Adrenal gland (tissue), 9 donors: ENCODE measurements at regions not wholly inside any gene's neighbourhood (a gene's known extent, or its start where the extent isn't known, plus 50 kb on each side); places are given as distances from the start of the nearest gene placed in this dataset.

Experiments
- DNase-seq, 7 donors: peaks; one replicate each; pipeline ENCODE4 v3.0.0-alpha.2; 2019 to 2020
- H3K27ac ChIP-seq, 5 donors: fragments of 200-600 bp; sonication (generic) in 4 of 5; 1 replicate in 3 of 5; 2 replicates in 2 of 5; pipeline versions ENCODE4 v1.5.1 to v1.8.0; 2016 to 2020; ENCODE audit warnings: mild to moderate bottlenecking in 1 of 5
- H3K27me3 ChIP-seq: fragments of 200-600 bp; 2 replicates; pipeline ENCODE4 v1.8.0; 2021
- H3K36me3 ChIP-seq, 2 donors: fragments of 200-600 bp; replicated peaks in 1 of 2; 1 replicate in 1 of 2; 2 replicates in 1 of 2; pipeline versions ENCODE4 v1.5.1 to v1.8.0; 2018 to 2022
- H3K4me1 ChIP-seq, 2 donors: fragments of 200-600 bp; replicated peaks in 1 of 2; 1 replicate in 1 of 2; 2 replicates in 1 of 2; pipeline versions ENCODE4 v1.5.1 to v1.8.0; 2018 to 2021
- H3K4me3 ChIP-seq, 4 donors: fragments of 200-600 bp; sonication (generic) in 3 of 4; one replicate each; pipeline ENCODE4 v1.5.1; 2016 to 2018
- H3K9me3 ChIP-seq, 3 donors: fragments of 200-600 bp; sonication (generic) in 1 of 3; replicated peaks in 1 of 3; 1 replicate in 2 of 3; 2 replicates in 1 of 3; pipeline versions ENCODE4 v1.5.1 to v1.8.0; 2016 to 2021
- POLR2A ChIP-seq, 2 donors: fragments of 450-650 bp; IDR thresholded peaks; one replicate each; pipeline ENCODE4 v1.6.1; 2017; ENCODE audit warnings: antibody characterized with exemption in 2 of 2, mild to moderate bottlenecking in 2 of 2, moderate library complexity in 1 of 2
- WGBS, 4 donors: extraction: QIAGEN DNeasy Blood & Tissue Kit in 2 of 4; methylation state at CpG; one replicate each; pipeline versions ENCODE4 v1.1.5 to v1.1.7; 2013 to 2017; 5-methylcytosine and 5-hydroxymethylcytosine counted together
- intact Hi-C, 2 donors: fragments of 100-400 bp; cut with DNase I; formaldehyde crosslinking; loops; one replicate each; pipeline versions ENCODE4 v1.14.1 to v1.15.0; 2022 to 2023
- TF ChIP-seq, protein P1 (sequence below), 6 experiments: fragments of 450-650 bp in 4 of 6; fragments of 200-600 bp in 2 of 6; sonication (generic) in 1 of 6; IDR thresholded peaks; 1 replicate in 5 of 6; 2 replicates in 1 of 6; pipeline versions ENCODE4 v1.5.1 to v1.8.0; 2016 to 2021; ENCODE audit warnings: antibody characterized with exemption in 6 of 6, mild to moderate bottlenecking in 2 of 6, moderate library complexity in 1 of 6
- donor health status: healthy with polysubstance abuse.
- donor health status: Bipolar disorder and iron deficiency.
- donor health status: DM: yes; HTN: yes; CAD: no.
- donor health status: DM: no; HTN: no; CAD: no.
- donor health status: DM: no; HTN: no; CAD: no.

DNA sequence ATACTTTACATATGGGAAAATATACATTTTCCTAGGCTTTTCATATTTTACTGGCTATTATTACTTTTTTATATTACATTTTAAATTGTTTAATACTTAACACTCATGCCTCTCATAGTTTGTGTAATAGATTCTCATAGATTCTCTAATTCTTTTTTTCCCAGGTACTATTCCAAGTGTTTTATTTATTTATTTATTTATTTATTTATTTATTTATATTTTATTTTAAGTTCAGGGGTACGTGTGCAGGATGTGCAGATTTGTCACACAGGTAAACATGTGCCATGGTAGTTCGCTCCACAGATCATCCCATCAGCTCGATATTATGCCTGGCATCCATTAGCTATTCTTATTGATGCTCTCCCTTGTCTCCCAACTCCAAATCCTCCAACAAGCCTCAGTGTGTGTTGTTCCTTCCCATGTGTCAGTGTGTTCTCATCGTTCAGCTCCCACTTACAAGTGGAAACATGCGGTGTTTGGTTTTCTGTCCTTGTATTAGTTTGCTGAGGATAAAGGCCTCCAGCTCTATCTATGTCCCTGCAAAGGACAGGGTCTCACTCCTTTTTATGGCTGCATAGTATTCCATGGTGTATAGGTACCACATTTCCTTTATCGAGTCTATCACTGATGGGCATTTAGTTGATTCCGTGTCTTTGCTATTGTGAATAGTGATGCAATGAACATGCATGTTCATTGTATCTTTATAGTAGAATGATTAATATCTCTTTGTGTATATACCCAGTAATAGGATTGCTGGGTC, 205.4 kb upstream of the P2RY1 start:
- WGBS, 4 donors, result 90 to 98% (median 92%) methylated on average over 7 of the region's 7 CpGs
- H3K9me3 ChIP-seq, result no peaks in the 10 kb centered on the region
- no peaks in the 10 kb centered on the region for H3K36me3 ChIP-seq
- no peaks in the 10 kb centered on the region for H3K27me3 ChIP-seq
- no peak overlapping the region for H3K27ac ChIP-seq
- H3K4me1 ChIP-seq, result no peaks in the 10 kb centered on the region
- H3K4me3 ChIP-seq, result no peak overlapping the region
- DNase-seq, result no peak
- intact Hi-C loops, result no loop called here
- TF ChIP-seq, protein P1, sequence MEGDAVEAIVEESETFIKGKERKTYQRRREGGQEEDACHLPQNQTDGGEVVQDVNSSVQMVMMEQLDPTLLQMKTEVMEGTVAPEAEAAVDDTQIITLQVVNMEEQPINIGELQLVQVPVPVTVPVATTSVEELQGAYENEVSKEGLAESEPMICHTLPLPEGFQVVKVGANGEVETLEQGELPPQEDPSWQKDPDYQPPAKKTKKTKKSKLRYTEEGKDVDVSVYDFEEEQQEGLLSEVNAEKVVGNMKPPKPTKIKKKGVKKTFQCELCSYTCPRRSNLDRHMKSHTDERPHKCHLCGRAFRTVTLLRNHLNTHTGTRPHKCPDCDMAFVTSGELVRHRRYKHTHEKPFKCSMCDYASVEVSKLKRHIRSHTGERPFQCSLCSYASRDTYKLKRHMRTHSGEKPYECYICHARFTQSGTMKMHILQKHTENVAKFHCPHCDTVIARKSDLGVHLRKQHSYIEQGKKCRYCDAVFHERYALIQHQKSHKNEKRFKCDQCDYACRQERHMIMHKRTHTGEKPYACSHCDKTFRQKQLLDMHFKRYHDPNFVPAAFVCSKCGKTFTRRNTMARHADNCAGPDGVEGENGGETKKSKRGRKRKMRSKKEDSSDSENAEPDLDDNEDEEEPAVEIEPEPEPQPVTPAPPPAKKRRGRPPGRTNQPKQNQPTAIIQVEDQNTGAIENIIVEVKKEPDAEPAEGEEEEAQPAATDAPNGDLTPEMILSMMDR (IDR thresholded peaks at IDR 0.05), result no peak
- no peak for TF ChIP-seq POLR2A (IDR thresholded peaks at IDR 0.05)

DNA sequence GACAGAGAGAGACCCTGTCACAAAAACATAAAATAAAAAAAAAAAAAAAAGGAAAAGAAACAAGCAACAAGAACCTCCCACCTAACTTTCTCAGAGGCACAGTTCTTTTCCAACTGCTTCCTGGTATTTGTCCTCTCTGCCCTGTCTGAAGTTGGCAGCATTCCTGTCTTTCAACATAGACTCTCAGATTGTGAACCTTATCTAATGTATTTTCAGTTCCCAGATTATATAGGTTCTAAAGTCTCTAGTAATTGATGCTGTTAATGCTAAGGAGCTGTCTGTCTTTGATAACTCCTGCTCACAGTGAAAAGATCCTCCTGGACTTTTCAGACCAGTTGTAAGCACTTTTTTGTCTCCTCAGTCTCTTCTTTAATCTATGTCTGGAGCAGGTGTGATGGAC, 199.5 kb upstream of the P2RY1 start:
- Histone ChIP-seq H3K4me3 (no peak overlapping the region), H3K36me3 (no peaks in the 10 kb centered on the region), H3K27me3 (no peaks in the 10 kb centered on the region), H3K9me3 (no peaks in the 10 kb centered on the region), H3K27ac (no peak overlapping the region), H3K4me1 (no peaks in the 10 kb centered on the region)
- TF ChIP-seq, protein P1 (IDR thresholded peaks at IDR 0.05), result no peak
- no peak for TF ChIP-seq POLR2A (IDR thresholded peaks at IDR 0.05)
- no peak for DNase-seq
- intact Hi-C loops, result no loop called here

DNA sequence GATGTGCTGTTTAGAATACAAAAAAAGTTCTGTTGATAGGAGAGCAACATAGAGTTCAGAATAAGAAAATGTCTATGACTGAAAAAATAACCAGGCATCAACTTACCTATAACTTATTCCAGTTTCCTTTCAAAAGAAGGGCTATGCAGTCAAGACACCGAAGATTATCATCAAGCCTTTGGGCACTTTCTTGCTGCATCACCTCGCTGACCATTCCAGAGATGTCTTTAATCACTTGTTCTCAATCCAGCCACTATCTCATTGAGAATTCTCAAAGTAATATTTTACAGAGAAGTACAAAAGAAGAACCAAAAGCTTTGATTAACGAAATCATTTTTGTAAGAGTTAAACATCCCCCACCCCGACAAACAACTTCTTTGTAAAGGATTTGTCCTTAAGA, 198.3 kb upstream of the P2RY1 start:
- Histone ChIP-seq H3K36me3 (no peaks in the 10 kb centered on the region), H3K27ac (no peak overlapping the region), H3K4me3 (no peak overlapping the region), H3K9me3 (no peaks in the 10 kb centered on the region), H3K4me1 (no peaks in the 10 kb centered on the region), H3K27me3 (no peaks in the 10 kb centered on the region)
- intact Hi-C loops, result no loop called here
- DNase-seq, result no peak
- WGBS, 4 donors, result 73 to 84% (median 81%) methylated on average over 4 of the region's 4 CpGs
- TF ChIP-seq, protein P1 (IDR thresholded peaks at IDR 0.05), result no peak
- no peak for TF ChIP-seq POLR2A (IDR thresholded peaks at IDR 0.05)

DNA sequence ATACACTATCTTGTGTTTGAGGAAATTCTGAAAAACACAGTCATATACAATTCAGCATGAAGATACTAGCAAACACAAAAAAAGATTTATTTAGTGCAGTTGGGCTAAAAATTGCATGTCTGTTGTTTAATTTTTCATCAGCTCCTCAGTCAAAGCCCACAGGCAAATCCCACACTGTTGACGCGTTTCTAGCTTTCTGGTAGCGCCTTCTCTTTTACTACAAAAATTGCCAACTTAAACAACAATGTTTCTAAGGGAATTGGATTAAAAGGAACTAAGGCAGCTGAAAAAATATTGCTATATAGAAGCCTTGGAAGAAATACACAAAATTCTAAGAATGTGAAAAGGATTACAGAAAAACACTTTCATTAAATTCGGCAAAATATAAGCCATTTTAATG, 196.7 kb upstream of the P2RY1 start:
- 79 to 88% (median 83%) methylated on average over 4 of the region's 4 CpGs for WGBS, 4 donors
- TF ChIP-seq, protein P1 (IDR thresholded peaks at IDR 0.05), result no peak
- TF ChIP-seq POLR2A (IDR thresholded peaks at IDR 0.05), result no peak
- DNase-seq, result no peak
- Histone ChIP-seq H3K4me1 (no peaks in the 10 kb centered on the region), H3K36me3 (no peaks in the 10 kb centered on the region), H3K27me3 (no peaks in the 10 kb centered on the region), H3K9me3 (no peaks in the 10 kb centered on the region), H3K27ac (no peak overlapping the region), H3K4me3 (no peak overlapping the region)
- intact Hi-C loops, result no loop called here
